ENCODE measurements at regions not wholly inside any gene's neighbourhood (a gene's known extent, or its start where the extent isn't known, plus 50 kb on each side); places are given as distances from the start of the nearest gene placed in this dataset.

- no peak overlapping the region for H3K27ac ChIP-seq (ENCODE audit: low read length in 2 of 2)
- no peaks in the 10 kb centered on the region for H4K20me1 ChIP-seq (ENCODE audit: control insufficient read depth, insufficient read depth, low read length, poor library complexity, severe bottlenecking)
- 95% methylated on average over 2 of the region's 3 CpGs for WGBS (ENCODE audit: insufficient coverage)
- intact Hi-C loops (cut with micrococcal nuclease): no loop called here
- H3K9me3 Mint-ChIP-seq (ENCODE audit: insufficient read depth): no peaks in the 10 kb centered on the region
- no peak for ATAC-seq (ENCODE audit: low read depth)
- H3K36me3 ChIP-seq (replicated peaks in 1 of 2; ENCODE audit: control extremely low read depth in 1 of 2, control insufficient read depth in 1 of 2, extremely low read depth in 1 of 2, insufficient read depth in 2 of 2, low read length in 1 of 2): no peaks in the 10 kb centered on the region
- H2AFZ ChIP-seq (ENCODE audit: insufficient read depth, low read depth, low read length, poor library complexity, severe bottlenecking): no peak overlapping the region
- peaks cover 16% of the 10 kb centered on the region for H3K4me1 Mint-ChIP-seq
- H3K4me2 ChIP-seq (replicated peaks; ENCODE audit: low read depth, low read length, poor library complexity, severe bottlenecking): no peak overlapping the region
- H3K9me3 ChIP-seq (ENCODE audit: control extremely low read depth in 1 of 3, control insufficient read depth in 2 of 3, insufficient read depth in 1 of 3, low read length in 2 of 3): peaks cover 0 to 7% (median 2%) of the 10 kb centered on the region in 3 donors
- no peaks in the 10 kb centered on the region for H3K79me2 ChIP-seq (ENCODE audit: control insufficient read depth, insufficient read depth, low read length)
- H3K9ac ChIP-seq (ENCODE audit: low read length): no peak overlapping the region
- CTCF ChIA-PET: no interaction called here
- TF ChIP-seq CTCF (IDR thresholded peaks at IDR 0.05) (no peak), EZH2 (IDR thresholded peaks at IDR 0.05; ENCODE audit: borderline replicate concordance, insufficient read depth, low read depth, low read length, poor library complexity, severe bottlenecking) (no peak)
- H3K27me3 Mint-ChIP-seq: peaks cover 5% of the 10 kb centered on the region
- no peaks in the 10 kb centered on the region for H3K27me3 ChIP-seq (replicated peaks in 1 of 4; ENCODE audit: control extremely low read depth in 1 of 4, control insufficient read depth in 3 of 4, insufficient read depth in 4 of 4, low read length in 3 of 4)
- H3K4me3 Mint-ChIP-seq: no peak overlapping the region
- H3K4me3 ChIP-seq (ENCODE audit: control extremely low read depth in 1 of 5, extremely low read depth in 1 of 5, insufficient read depth in 1 of 5, low read depth in 2 of 5, low read length in 4 of 5): no peak overlapping the region
- H3K27ac Mint-ChIP-seq: no peak overlapping the region
- H3K4me1 ChIP-seq (ENCODE audit: control insufficient read depth in 2 of 2, insufficient read depth in 2 of 2, low read length in 2 of 2): peaks cover 8 to 13% of the 10 kb centered on the region in 2 donors
- POLR2A ChIA-PET: no interaction called here
- no peak for DNase-seq
These were observed 191.8 kb downstream of the TMEM200A start for GRCh38 chr6:130557481-130558112.

- H3K4me1 Mint-ChIP-seq: peaks cover 16% of the 10 kb centered on the region
- peaks cover 0 to 7% (median 2%) of the 10 kb centered on the region in 3 donors for H3K9me3 ChIP-seq (ENCODE audit: control extremely low read depth in 1 of 3, control insufficient read depth in 2 of 3, insufficient read depth in 1 of 3, low read length in 2 of 3)
- peaks cover 8 to 13% of the 10 kb centered on the region in 2 donors for H3K4me1 ChIP-seq (ENCODE audit: control insufficient read depth in 2 of 2, insufficient read depth in 2 of 2, low read length in 2 of 2)
- no peak overlapping the region for H2AFZ ChIP-seq (ENCODE audit: insufficient read depth, low read depth, low read length, poor library complexity, severe bottlenecking)
- DNase-seq: no peak
- TF ChIP-seq CTCF (IDR thresholded peaks at IDR 0.05) (no peak), EZH2 (IDR thresholded peaks at IDR 0.05; ENCODE audit: borderline replicate concordance, insufficient read depth, low read depth, low read length, poor library complexity, severe bottlenecking) (no peak)
- CTCF ChIA-PET: no interaction called here
- no peak for ATAC-seq (ENCODE audit: low read depth)
- no peak overlapping the region for H3K27ac ChIP-seq (ENCODE audit: low read length in 2 of 2)
- H3K9me3 Mint-ChIP-seq (ENCODE audit: insufficient read depth): no peaks in the 10 kb centered on the region
- H3K79me2 ChIP-seq (ENCODE audit: control insufficient read depth, insufficient read depth, low read length): no peaks in the 10 kb centered on the region
- no peak overlapping the region for H3K4me3 Mint-ChIP-seq
- intact Hi-C loops (cut with micrococcal nuclease): no loop called here
- peaks cover 5% of the 10 kb centered on the region for H3K27me3 Mint-ChIP-seq
- H3K9ac ChIP-seq (ENCODE audit: low read length): no peak overlapping the region
- H3K27me3 ChIP-seq (replicated peaks in 1 of 4; ENCODE audit: control extremely low read depth in 1 of 4, control insufficient read depth in 3 of 4, insufficient read depth in 4 of 4, low read length in 3 of 4): no peaks in the 10 kb centered on the region
- H3K27ac Mint-ChIP-seq: no peak overlapping the region
- H3K36me3 ChIP-seq (replicated peaks in 1 of 2; ENCODE audit: control extremely low read depth in 1 of 2, control insufficient read depth in 1 of 2, extremely low read depth in 1 of 2, insufficient read depth in 2 of 2, low read length in 1 of 2): no peaks in the 10 kb centered on the region
- WGBS (ENCODE audit: insufficient coverage): no CpG with 5 or more reads among the region's 1 CpG
- no peak overlapping the region for H3K4me3 ChIP-seq (ENCODE audit: control extremely low read depth in 1 of 5, extremely low read depth in 1 of 5, insufficient read depth in 1 of 5, low read depth in 2 of 5, low read length in 4 of 5)
- H4K20me1 ChIP-seq (ENCODE audit: control insufficient read depth, insufficient read depth, low read length, poor library complexity, severe bottlenecking): no peaks in the 10 kb centered on the region
- H3K4me2 ChIP-seq (replicated peaks; ENCODE audit: low read depth, low read length, poor library complexity, severe bottlenecking): no peak overlapping the region
- POLR2A ChIA-PET: no interaction called here
These were observed 192.3 kb downstream of the TMEM200A start for GRCh38 chr6:130558131-130558530.
